HL-60 (cell line): ENCODE measurements at regions not wholly inside any gene's neighbourhood (a gene's known extent, or its start where the extent isn't known, plus 50 kb on each side); places are given as distances from the start of the nearest gene placed in this dataset.

ENCODE experiments used
- CTCF ChIP-seq: IDR thresholded peaks from one replicate; pipeline ENCODE4 v1.5.1; 2011; ENCODE audit warnings: low read length, control low read depth, inconsistent platforms; ENCODE audit not compliant: insufficient read depth
- POLR2AphosphoS5 ChIP-seq: IDR thresholded peaks from 2 replicates; pipeline ENCODE4 v1.6.1; 2012; ENCODE audit warnings: low read depth

DNA sequence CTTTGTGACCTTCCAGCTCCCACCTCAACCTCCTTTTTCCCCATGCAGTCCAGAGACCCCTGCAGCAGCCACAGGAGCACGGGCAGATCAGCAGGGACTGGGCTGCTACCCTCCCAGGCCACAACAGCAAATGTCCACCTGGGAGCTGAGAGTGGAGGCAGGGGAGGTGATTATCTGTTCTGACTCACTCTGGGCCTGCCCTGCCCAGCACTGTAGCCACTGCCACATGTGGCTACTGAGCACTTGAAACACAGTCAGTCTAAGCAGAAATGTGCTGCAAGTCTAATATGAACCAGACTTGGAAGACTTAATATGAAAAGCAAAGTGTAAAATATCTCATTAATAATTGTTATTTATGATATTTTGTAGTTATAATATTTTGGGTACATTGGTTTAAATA is 148.9 kb upstream of the VANGL1 start:
- no peak for TF ChIP-seq CTCF
- no peak for TF ChIP-seq POLR2AphosphoS5
